Stimulated activated naive B cell treated with anti-CD40 and anti-IgM and Interleukin-4, amounts not matched to agents 10 μg/mL and 1 μg/mL and 100 μg/mL, for 72 hours (primary cell): ENCODE measurements at regions not wholly inside any gene's neighbourhood (a gene's known extent, or its start where the extent isn't known, plus 50 kb on each side); places are given as distances from the start of the nearest gene placed in this dataset.

ENCODE experiments used
- ATAC-seq, 2 donors: fragments of 150-1000 bp; cut with Tn5 transposase; replicated peaks; 2 replicates each; pipeline ENCODE4 v1.10.0; 2021; ENCODE audit warnings: moderate library complexity in 1 of 2
- DNase-seq: peaks from one replicate; pipeline ENCODE4 v3.0.0; 2021
- H3K27ac Mint-ChIP-seq: one replicate; pipeline ENCODE4 v1.8.0; 2022; ENCODE audit warnings: mild to moderate bottlenecking, mixed read lengths
- H3K27me3 Mint-ChIP-seq, 2 donors: one replicate each; pipeline ENCODE4 v1.8.0; 2022; ENCODE audit warnings: mixed read lengths in 2 of 2
- H3K36me3 Mint-ChIP-seq, 2 donors: one replicate each; pipeline ENCODE4 v1.8.0; 2022; ENCODE audit warnings: mixed read lengths in 2 of 2, mild to moderate bottlenecking in 1 of 2
- H3K4me1 Mint-ChIP-seq, 2 donors: one replicate each; pipeline ENCODE4 v1.8.0; 2022; ENCODE audit warnings: mixed read lengths in 2 of 2, mild to moderate bottlenecking in 1 of 2
- H3K4me3 Mint-ChIP-seq, 2 donors: one replicate each; pipeline ENCODE4 v1.8.0; 2022; ENCODE audit warnings: mild to moderate bottlenecking in 2 of 2, mixed read lengths in 2 of 2, moderate library complexity in 1 of 2
- H3K9me3 Mint-ChIP-seq, 2 donors: one replicate each; pipeline ENCODE4 v1.8.0; 2022; ENCODE audit warnings: mixed read lengths in 2 of 2, mild to moderate bottlenecking in 1 of 2

- H3K27me3 Mint-ChIP-seq: no peaks in the 10 kb centered on the region
- H3K4me1 Mint-ChIP-seq: peaks cover 32 to 44% of the 10 kb centered on the region in 2 donors
- no peaks in the 10 kb centered on the region for H3K36me3 Mint-ChIP-seq
- H3K27ac Mint-ChIP-seq: no peak overlapping the region
- no peak for ATAC-seq
- DNase-seq: no peak
- H3K4me3 Mint-ChIP-seq: no peak overlapping the region
- no peaks in the 10 kb centered on the region for H3K9me3 Mint-ChIP-seq
These were observed 63.0 kb upstream of the IGLL5 start for GRCh38 chr22:22824340-22825212.

GRCh38 chr22:22825213-22825593 is 62.4 kb upstream of the IGLL5 start:
- DNase-seq (no peak), ATAC-seq (no peak)
- H3K4me1 Mint-ChIP-seq: peaks cover 29 to 37% of the 10 kb centered on the region in 2 donors
- H3K9me3 Mint-ChIP-seq: no peaks in the 10 kb centered on the region
- H3K27me3 Mint-ChIP-seq: no peaks in the 10 kb centered on the region
- no peak overlapping the region for H3K27ac Mint-ChIP-seq
- H3K4me3 Mint-ChIP-seq: no peak overlapping the region
- no peaks in the 10 kb centered on the region for H3K36me3 Mint-ChIP-seq

- H3K4me1 Mint-ChIP-seq: peaks cover 16% of the 10 kb centered on the region in 2 donors
- no peak overlapping the region for H3K27ac Mint-ChIP-seq
- DNase-seq (no peak), ATAC-seq (no peak)
- no peak overlapping the region for H3K4me3 Mint-ChIP-seq
- H3K36me3 Mint-ChIP-seq: no peaks in the 10 kb centered on the region
- peaks cover 0 to 5% of the 10 kb centered on the region in 2 donors for H3K9me3 Mint-ChIP-seq
- H3K27me3 Mint-ChIP-seq: no peaks in the 10 kb centered on the region
These were observed 60.3 kb upstream of the IGLL5 start for GRCh38 chr22:22827187-22827939.

GRCh38 chr22:22830193-22830592 is 57.4 kb upstream of the IGLL5 start:
- H3K4me3 Mint-ChIP-seq: no peak overlapping the region
- H3K27me3 Mint-ChIP-seq: peaks cover 5 to 11% of the 10 kb centered on the region in 2 donors
- H3K9me3 Mint-ChIP-seq: peaks cover 0 to 5% of the 10 kb centered on the region in 2 donors
- no peaks in the 10 kb centered on the region for H3K36me3 Mint-ChIP-seq
- no peak for DNase-seq
- peaks cover 0 to 2% of the 10 kb centered on the region in 2 donors for H3K4me1 Mint-ChIP-seq
- H3K27ac Mint-ChIP-seq: no peak overlapping the region
- no peak for ATAC-seq

- no peak overlapping the region for H3K4me3 Mint-ChIP-seq
- peaks cover 5 to 20% of the 10 kb centered on the region in 2 donors for H3K27me3 Mint-ChIP-seq
- no peak for ATAC-seq
- H3K36me3 Mint-ChIP-seq: no peaks in the 10 kb centered on the region
- H3K4me1 Mint-ChIP-seq: no peaks in the 10 kb centered on the region
- DNase-seq: no peak
- no peak overlapping the region for H3K27ac Mint-ChIP-seq
- H3K9me3 Mint-ChIP-seq: peaks cover 0 to 5% of the 10 kb centered on the region in 2 donors
These were observed 56.5 kb upstream of the IGLL5 start for GRCh38 chr22:22830957-22831688.

DNA sequence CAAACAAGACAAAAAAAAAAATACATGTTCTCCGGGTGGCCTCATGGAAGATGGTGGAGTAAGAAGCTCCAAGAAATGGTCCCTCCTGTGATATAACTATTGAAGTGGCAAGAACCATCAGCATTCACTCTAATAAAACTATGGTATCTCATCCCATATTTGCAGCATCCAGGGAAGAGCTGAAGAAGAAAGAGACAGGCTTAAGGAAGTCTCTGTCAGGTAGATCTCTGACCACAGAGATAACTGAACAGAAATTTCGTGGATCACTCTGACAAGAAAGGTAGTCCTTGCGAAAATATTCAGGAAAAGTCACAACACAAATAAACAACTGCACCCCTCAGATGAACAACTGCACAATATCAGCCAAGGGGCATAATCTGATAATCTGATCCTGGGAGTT is 54.6 kb upstream of the IGLL5 start:
- Mint-ChIP-seq H3K4me3 (no peak overlapping the region), H3K4me1 (peaks cover 3 to 4% of the 10 kb centered on the region in 2 donors), H3K27ac (no peak overlapping the region), H3K36me3 (no peaks in the 10 kb centered on the region), H3K9me3 (peaks cover 0 to 5% of the 10 kb centered on the region in 2 donors), H3K27me3 (peaks cover 12 to 26% of the 10 kb centered on the region in 2 donors)
- no peak for DNase-seq
- no peak for ATAC-seq

DNA sequence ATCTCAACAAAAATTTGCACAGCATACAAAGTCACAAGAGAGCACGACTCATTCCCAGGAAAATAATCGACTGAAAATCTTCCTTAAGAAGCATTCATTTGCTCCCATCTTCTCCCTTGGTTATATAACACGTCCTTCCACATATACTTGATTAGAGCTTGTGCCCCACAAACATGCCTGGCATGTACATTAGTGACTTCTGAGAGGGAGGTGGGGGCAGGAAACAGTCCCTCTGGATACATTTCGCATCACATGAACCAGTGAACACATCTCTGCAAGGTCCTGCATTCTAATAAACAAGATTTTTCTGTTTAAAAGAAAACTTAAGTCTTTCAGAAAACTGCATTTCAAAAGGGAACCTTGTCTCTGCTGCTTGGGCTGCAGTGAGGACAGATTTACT is 54.1 kb upstream of the IGLL5 start:
- ATAC-seq: no peak
- H3K27me3 Mint-ChIP-seq: peaks cover 12 to 26% of the 10 kb centered on the region in 2 donors
- no peak overlapping the region for H3K4me3 Mint-ChIP-seq
- no peaks in the 10 kb centered on the region for H3K36me3 Mint-ChIP-seq
- H3K9me3 Mint-ChIP-seq: peaks cover 0 to 5% of the 10 kb centered on the region in 2 donors
- H3K27ac Mint-ChIP-seq: no peak overlapping the region
- peaks cover 7 to 9% of the 10 kb centered on the region in 2 donors for H3K4me1 Mint-ChIP-seq
- DNase-seq: no peak

DNA sequence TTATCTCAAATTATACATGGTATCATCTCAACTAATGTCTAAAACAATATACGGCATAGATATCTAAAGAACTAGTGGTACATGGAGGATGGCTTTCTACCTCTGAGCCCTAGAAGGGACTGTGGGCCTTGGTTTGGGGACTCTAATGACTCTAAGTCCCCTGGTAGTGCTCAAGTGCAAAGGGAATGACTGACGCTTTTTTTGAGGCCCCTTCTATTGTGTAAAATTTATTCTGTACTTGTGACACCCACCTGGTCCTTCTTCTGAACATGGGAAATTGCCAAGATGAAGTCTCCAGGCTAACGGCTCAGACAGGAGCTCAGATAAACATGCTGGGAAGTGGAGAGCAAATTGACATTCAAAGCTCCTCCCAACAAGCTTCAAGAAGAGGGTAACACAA is 53.4 kb upstream of the IGLL5 start:
- ATAC-seq: no peak
- Mint-ChIP-seq H3K36me3 (no peaks in the 10 kb centered on the region), H3K9me3 (peaks cover 0 to 5% of the 10 kb centered on the region in 2 donors), H3K27me3 (peaks cover 12 to 26% of the 10 kb centered on the region in 2 donors), H3K4me1 (peaks cover 7 to 14% of the 10 kb centered on the region in 2 donors), H3K4me3 (no peak overlapping the region), H3K27ac (no peak overlapping the region)
- DNase-seq: no peak

GRCh38 chr22:22834783-22835182 is 52.8 kb upstream of the IGLL5 start:
- no peaks in the 10 kb centered on the region for H3K36me3 Mint-ChIP-seq
- no peak overlapping the region for H3K27ac Mint-ChIP-seq
- peaks cover 12 to 26% of the 10 kb centered on the region in 2 donors for H3K27me3 Mint-ChIP-seq
- no peak overlapping the region for H3K4me3 Mint-ChIP-seq
- peaks cover 0 to 5% of the 10 kb centered on the region in 2 donors for H3K9me3 Mint-ChIP-seq
- peaks cover 7 to 14% of the 10 kb centered on the region in 2 donors for H3K4me1 Mint-ChIP-seq
- DNase-seq: no peak
- no peak for ATAC-seq

DNA sequence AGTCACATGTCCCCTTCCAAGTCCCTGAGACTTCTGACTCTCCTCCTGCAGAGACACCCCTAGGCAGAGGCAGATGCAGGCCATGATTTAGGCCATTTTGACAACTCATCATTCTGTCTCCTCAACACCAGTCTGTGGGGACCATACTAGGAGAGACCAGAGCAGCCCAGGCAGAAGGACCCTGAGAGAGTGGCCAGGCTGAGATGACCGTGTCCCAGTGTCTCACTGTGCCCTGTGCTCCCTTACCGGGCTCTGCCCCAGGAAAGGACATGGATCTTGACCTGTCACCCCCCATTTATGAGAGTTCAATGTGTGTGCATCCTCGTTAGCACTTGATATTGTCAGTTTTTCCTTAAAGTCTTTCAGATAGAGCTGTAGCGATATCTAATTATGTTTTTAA is 52.4 kb upstream of the IGLL5 start:
- no peak for DNase-seq
- Mint-ChIP-seq H3K4me1 (peaks cover 7 to 14% of the 10 kb centered on the region in 2 donors), H3K9me3 (peaks cover 0 to 5% of the 10 kb centered on the region in 2 donors), H3K27ac (no peak overlapping the region), H3K27me3 (peaks cover 12 to 26% of the 10 kb centered on the region in 2 donors), H3K36me3 (no peaks in the 10 kb centered on the region), H3K4me3 (no peak overlapping the region)
- no peak for ATAC-seq

DNA sequence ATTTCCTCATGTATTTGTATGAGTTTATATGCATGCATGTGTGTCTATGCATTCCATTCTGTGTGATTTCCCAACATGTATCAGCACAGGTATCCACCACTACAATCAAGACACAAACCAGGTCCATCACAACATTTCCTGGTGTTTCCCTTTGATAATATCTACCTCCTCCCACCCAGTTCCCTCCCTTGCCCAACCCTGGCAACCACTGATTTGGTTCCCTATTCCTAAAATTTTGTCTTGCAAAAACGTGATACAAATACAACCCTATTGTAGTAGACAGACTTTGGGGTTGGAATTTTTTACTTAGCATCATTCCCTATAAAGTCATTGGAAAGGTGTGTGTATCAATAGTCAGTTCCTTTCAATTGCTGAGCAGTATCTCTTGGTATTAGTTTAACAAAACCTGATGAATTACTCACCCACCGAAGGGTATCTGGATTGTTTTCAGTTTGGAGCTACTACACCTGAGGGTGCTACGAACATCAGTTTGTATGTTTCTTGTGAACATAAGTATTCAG is 51.8 kb upstream of the IGLL5 start:
- Mint-ChIP-seq H3K4me1 (peaks cover 7 to 18% of the 10 kb centered on the region in 2 donors), H3K27ac (no peak overlapping the region), H3K4me3 (no peak overlapping the region), H3K36me3 (no peaks in the 10 kb centered on the region), H3K9me3 (peaks cover 0 to under 1% of the 10 kb centered on the region in 2 donors), H3K27me3 (peaks cover 12 to 26% of the 10 kb centered on the region in 2 donors)
- no peak for DNase-seq
- no peak for ATAC-seq

GRCh38 chr22:22836635-22837034 is 51.0 kb upstream of the IGLL5 start:
- ATAC-seq (no peak), DNase-seq (no peak)
- H3K4me3 Mint-ChIP-seq: no peak overlapping the region
- H3K4me1 Mint-ChIP-seq: peaks cover 7 to 20% of the 10 kb centered on the region in 2 donors
- no peaks in the 10 kb centered on the region for H3K36me3 Mint-ChIP-seq
- no peaks in the 10 kb centered on the region for H3K9me3 Mint-ChIP-seq
- H3K27me3 Mint-ChIP-seq: peaks cover 12 to 26% of the 10 kb centered on the region in 2 donors
- no peak overlapping the region for H3K27ac Mint-ChIP-seq
